ENCODE measurements at regions not wholly inside any gene's neighbourhood (a gene's known extent, or its start where the extent isn't known, plus 50 kb on each side); places are given as distances from the start of the nearest gene placed in this dataset.
A peak's percentile ranks its signal among the peaks of the same experiment; 100 is the strongest.
"Not testable (repeated sequence)": the region's sequence is repeated elsewhere in the genome, so short reads cannot be mapped to it uniquely, and the experiment has no call there.

DNA sequence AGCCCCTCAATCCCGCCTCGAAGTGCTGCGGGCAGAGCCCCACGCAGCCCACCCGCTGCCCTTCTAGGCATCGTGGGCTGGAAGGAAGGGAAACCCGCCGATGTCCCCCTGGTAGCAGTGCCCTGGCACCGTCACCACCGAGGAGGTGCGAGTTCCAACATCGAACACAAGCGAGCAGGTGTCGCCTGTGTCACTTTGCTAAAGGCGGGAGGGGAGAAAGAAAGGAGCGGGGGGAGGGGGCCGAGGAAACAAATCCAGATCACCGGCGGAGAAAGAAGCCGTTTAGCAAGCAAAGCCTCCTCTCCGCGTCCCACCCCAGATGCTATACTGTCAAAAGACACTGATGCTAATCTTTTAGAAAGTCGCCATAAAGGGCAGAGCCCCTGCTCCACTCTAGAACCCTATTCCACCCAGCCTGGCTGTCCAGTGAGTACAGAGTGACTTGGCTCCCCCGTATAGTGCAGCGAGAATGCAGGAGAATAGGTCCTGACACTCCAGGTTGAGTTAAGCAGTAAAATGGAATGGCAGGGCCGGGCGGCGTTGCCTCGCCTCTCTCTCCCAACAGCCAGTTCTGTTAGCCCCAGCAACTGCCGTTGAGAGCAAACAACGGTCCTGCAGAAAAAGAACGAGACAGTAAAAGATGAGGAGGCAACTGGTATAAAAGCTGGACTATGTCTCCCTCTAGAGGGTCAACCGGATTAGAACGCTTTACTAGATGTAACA lies 67.9 kb upstream of the USP15 start:
- DNase-seq (ENCODE audit: low spot score), result peak; percentile 74

DNA sequence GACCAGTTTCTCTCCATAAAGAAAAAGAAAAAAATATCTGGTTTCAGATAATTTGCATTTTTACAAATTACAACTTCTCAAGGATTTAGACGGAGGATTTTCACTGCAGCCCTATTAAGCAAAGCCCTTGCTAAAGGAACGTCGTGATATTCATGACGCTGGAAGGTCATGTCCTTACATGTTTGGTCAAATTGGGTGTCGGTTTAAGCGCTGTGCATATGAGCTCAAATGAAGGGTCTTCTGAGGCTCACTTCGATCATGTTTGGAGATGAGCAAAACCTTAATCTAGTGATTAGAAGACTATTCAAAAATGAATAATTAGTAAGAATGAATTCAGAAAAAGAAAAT lies 67.3 kb upstream of the USP15 start:
- no peak for DNase-seq (ENCODE audit: low spot score)

DNA sequence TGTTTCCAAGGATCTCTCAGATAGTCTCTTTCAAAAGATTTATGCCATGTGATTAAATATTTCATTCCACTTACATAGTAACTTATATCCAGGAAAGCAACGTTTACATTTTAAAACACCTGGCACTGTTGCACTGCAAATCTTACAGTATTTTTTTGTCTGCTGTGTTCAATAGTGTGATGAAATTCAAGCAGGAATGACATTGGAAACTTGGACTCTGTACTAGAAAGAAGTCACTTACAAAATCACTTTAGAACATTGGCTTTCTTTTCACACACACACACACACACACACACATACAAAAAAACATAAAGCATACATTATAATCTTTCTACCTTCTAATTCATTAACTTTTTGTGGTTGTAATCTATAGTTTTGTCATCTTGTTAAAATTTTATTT lies 66.2 kb upstream of the USP15 start:
- DNase-seq (ENCODE audit: low spot score), result no peak

DNA sequence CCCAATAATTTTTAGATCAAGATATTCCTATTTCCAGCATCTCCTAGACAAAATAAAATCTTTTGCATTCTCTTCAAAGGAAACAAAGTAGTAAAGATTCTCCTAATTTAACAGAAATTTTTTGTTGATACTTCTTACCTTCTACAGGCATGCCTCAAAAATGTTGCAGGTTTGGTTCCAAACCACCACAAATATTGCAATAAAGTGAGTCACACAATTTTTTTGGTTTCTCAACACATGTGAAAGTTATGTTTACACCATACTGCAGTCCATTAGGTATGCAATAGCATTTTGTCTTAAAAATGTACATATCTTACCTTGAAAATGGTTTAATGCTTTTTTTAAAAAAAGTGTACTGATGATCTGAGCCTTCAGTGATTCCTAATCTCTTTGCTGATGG lies 65.6 kb upstream of the USP15 start:
- no peak for DNase-seq (ENCODE audit: low spot score)

DNA sequence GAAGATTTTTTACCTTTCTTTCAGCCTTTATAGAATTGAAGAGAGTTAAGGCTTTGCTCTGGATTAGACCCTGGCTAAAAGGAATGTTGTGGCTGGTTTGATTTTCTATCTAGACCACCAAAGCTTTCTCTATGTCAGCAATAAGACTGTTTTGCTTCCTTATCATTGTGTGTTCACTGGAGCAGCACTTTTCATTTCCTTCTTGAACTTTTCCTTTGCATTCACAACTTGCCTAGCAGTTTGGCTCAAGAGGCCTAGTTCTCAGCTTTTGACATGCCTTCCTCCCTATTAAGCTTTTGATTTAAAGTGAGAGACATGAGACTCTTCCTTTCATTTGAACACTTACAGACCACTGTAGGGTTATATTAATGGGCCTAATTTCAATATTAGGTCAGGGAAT lies 64.1 kb upstream of the USP15 start:
- DNase-seq (ENCODE audit: low spot score), result no peak

DNA sequence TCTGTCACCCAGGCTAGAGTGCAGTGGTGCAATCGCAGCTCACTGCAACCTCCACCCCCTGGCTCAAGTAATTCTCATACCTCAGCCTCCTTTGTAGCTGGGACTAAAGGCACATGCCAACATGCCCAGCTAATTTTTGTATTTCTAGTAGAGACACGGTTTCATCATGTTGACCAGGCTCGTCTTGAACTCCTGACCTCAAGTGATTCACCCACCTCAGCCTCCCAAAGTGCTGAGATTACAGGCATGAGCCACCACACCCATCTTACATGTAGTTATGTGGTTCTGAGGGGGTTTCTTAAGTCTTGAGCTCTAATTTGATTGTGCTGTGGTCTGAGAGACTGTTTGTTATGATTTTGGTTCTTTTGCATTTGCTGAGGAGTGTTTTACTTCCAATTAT lies 57.3 kb upstream of the USP15 start:
- DNase-seq (ENCODE audit: low spot score), result not testable (repeated sequence)

DNA sequence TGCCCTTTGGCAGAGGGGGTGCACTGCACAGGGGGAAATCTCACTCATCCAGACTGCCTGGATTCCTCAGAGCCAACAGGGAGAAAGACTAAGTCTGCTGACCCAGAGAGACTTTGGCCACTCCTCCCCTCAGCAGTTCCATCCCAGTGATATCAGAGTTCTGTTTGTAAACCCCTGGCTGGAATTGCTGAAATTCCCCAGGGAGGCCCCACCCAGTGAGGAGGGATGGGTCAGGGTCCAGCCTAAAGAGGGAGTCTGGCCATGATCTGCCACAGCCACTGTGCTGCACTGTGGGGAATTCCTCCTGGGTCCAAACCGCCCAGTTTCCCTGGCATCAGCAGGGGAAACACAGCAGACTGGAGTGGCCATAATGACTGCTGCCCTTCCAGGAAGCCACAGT lies 54.9 kb upstream of the USP15 start:
- DNase-seq (ENCODE audit: low spot score), result no peak

DNA sequence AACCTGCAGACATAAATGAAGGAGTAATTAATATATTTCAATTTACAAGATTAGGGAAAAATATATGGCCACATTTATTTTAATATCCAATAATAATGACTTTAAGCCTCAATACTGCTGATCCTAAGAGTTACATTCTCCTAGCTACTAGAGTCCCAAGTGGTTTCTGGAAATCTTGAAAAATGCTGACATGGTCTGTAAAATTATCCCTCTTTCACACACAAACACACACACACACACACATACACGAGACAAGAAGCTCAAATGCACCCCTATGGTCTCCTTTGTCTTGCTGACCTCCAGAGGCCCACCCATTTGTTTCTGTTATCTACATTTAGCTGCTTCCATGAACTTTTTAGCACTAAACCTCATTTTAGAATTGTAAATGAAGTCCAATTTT lies 53.0 kb upstream of the USP15 start:
- DNase-seq (ENCODE audit: low spot score), result no peak
